AG04450 (cell line): ENCODE measurements at regions not wholly inside any gene's neighbourhood (a gene's known extent, or its start where the extent isn't known, plus 50 kb on each side); places are given as distances from the start of the nearest gene placed in this dataset.

Experiments used
- CTCF ChIA-PET: fragments of 300-600, 350-600 bp; formaldehyde crosslinking; extraction: SDS; loops from one replicate; lab custom pipeline; 2022; ENCODE audit warnings: antibody characterized with exemption, inconsistent platforms; lab: Charles Lee
- POLR2A ChIA-PET: fragments of 350-600 bp; formaldehyde crosslinking; extraction: SDS; loops from one replicate; lab custom pipeline; 2021; ENCODE audit warnings: antibody characterized with exemption, inconsistent platforms; lab: Yijun Ruan, JAX
- DNase-seq: peaks from one replicate; pipeline ENCODE4 v3.0.0-alpha.2; 2011; ENCODE audit warnings: low read depth, low spot score
- H3K27ac ChIP-seq: one replicate; pipeline ENCODE4 v1.5.1; 2012; ENCODE audit warnings: low read depth, low read length, control low read depth
- H3K27me3 ChIP-seq: one replicate; pipeline ENCODE4 v1.6.0; 2012; ENCODE audit warnings: low read length; ENCODE audit not compliant: control insufficient read depth, insufficient read depth
- H3K4me3 ChIP-seq: 2 replicates; pipeline ENCODE4 v1.5.1; 2011; ENCODE audit warnings: mild to moderate bottlenecking, low read depth, low read length, control low read depth
- H3K9me3 ChIP-seq: 2 replicates; pipeline ENCODE4 v1.5.1; 2012; ENCODE audit warnings: low read length; ENCODE audit not compliant: control insufficient read depth, insufficient read depth
- CTCF ChIP-seq: IDR thresholded peaks from 2 replicates; pipeline ENCODE4 v1.5.1; 2011; ENCODE audit warnings: low read depth, low read length, control low read depth, inconsistent platforms

DNA sequence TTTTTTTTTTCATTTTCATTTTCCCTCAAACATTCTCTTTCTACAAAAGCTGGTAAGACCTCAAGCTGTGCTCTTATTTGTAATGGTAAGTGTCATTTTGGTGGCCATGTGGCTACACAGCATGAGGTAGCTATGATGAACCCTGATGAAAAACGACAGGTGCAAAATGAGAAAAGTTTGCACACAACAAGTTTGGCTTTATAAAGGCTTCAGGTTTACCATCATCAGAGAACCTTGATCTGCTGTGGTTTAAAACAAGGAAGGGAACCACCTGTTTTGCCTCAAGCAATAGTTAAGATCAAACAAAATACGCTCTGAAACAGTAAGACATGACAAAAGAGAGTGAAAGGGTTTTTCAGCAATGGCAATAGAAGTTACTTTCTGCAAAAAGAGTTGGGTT, 1124.6 kb upstream of the ACO1 start:
- H3K27me3 ChIP-seq = no peaks in the 10 kb centered on the region
- DNase-seq = no peak
- H3K4me3 ChIP-seq = no peak overlapping the region
- ChIA-PET POLR2A (no interaction called here), CTCF (no interaction called here)
- H3K9me3 ChIP-seq = peaks cover 2% of the 10 kb centered on the region
- H3K27ac ChIP-seq = no peak overlapping the region
- no peak for TF ChIP-seq CTCF

GRCh38 chr9:31272456-31273295, 1111.8 kb upstream of the ACO1 start:
- no peak overlapping the region for H3K4me3 ChIP-seq
- ChIA-PET CTCF (interaction anchor here (0.7 kb wide), 1 partner anchor 156 kb away, joined by 6 read pairs; no protein-coding TSS in a partner anchor), POLR2A (no interaction called here)
- H3K9me3 ChIP-seq = no peaks in the 10 kb centered on the region
- H3K27ac ChIP-seq = no peak overlapping the region
- H3K27me3 ChIP-seq = no peaks in the 10 kb centered on the region
- DNase-seq = no peak
- no peak for TF ChIP-seq CTCF

DNA sequence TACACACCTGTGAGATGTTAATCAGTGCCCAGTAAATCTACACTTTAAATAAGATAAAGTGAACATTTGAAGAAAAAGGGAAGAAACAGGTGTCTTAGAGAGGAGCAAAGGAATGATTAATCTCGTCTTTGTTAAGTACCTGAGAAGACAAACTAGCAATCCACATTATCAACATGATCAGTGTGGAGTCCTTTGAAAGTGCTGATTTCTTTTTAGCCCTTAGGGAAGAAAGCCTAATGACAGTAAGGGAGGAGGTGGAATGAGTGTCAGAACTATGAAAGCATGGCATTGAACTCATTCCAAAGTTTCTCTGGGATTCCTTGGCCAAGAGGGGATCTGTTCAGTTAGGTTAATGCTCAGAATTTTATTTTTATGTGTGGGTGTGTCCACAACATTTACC, 1109.0 kb upstream of the ACO1 start:
- TF ChIP-seq CTCF = no peak
- Histone ChIP-seq H3K4me3 (no peak overlapping the region), H3K27ac (no peak overlapping the region), H3K27me3 (no peaks in the 10 kb centered on the region), H3K9me3 (no peaks in the 10 kb centered on the region)
- no peak for DNase-seq
- POLR2A ChIA-PET = no interaction called here
- CTCF ChIA-PET = no interaction called here

DNA sequence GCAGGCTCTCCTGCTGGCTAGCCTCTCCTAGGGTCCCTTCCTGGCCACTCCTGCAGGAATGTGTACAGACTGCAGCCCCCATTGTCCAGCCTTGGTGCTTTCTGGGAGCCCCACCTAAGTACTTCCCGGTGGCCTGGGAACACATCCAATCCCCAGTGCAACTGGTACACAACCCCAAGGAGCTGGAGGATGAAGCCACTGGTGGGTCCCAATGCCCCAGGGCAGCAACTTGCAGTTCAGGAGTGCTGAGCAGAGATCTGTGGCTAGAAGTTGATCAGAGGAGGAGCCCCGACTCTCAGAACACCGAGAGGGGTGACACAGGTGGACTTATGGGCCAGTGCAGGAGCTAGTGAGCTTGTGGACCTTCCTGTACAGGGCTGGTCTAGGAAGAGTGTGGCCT, 1093.7 kb upstream of the ACO1 start:
- ChIA-PET CTCF (no interaction called here), POLR2A (no interaction called here)
- Histone ChIP-seq H3K27ac (no peak overlapping the region), H3K9me3 (peaks cover 5% of the 10 kb centered on the region), H3K27me3 (no peaks in the 10 kb centered on the region), H3K4me3 (no peak overlapping the region)
- TF ChIP-seq CTCF = no peak
- no peak for DNase-seq

- Histone ChIP-seq H3K27me3 (no peaks in the 10 kb centered on the region), H3K9me3 (no peaks in the 10 kb centered on the region), H3K4me3 (no peak overlapping the region), H3K27ac (no peak overlapping the region)
- ChIA-PET CTCF (no interaction called here), POLR2A (no interaction called here)
- no peak for DNase-seq
- TF ChIP-seq CTCF = no peak
Measured at GRCh38 chr9:31302620-31303418, 1081.6 kb upstream of the ACO1 start.
